C4-2B (cell line): ENCODE measurements at regions not wholly inside any gene's neighbourhood (a gene's known extent, or its start where the extent isn't known, plus 50 kb on each side); places are given as distances from the start of the nearest gene placed in this dataset.

Source experiments
- ZFX ChIP-seq: fragments of 450-650 bp; IDR thresholded peaks from 2 replicates; pipeline ENCODE4 v1.6.1; 2017
- TF ChIP-seq, protein P1 (sequence below): fragments of 450-650 bp; conservative IDR thresholded peaks from 2 replicates; pipeline ENCODE4 v1.5.1; 2017; ENCODE audit warnings: mild to moderate bottlenecking

GRCh38 chr17:11097121-11097520, 143.9 kb upstream of the SHISA6 start:
- TF ChIP-seq, protein P1, sequence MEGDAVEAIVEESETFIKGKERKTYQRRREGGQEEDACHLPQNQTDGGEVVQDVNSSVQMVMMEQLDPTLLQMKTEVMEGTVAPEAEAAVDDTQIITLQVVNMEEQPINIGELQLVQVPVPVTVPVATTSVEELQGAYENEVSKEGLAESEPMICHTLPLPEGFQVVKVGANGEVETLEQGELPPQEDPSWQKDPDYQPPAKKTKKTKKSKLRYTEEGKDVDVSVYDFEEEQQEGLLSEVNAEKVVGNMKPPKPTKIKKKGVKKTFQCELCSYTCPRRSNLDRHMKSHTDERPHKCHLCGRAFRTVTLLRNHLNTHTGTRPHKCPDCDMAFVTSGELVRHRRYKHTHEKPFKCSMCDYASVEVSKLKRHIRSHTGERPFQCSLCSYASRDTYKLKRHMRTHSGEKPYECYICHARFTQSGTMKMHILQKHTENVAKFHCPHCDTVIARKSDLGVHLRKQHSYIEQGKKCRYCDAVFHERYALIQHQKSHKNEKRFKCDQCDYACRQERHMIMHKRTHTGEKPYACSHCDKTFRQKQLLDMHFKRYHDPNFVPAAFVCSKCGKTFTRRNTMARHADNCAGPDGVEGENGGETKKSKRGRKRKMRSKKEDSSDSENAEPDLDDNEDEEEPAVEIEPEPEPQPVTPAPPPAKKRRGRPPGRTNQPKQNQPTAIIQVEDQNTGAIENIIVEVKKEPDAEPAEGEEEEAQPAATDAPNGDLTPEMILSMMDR = no peak
- TF ChIP-seq ZFX = no peak
